Daoy (cell line): ENCODE measurements at regions not wholly inside any gene's neighbourhood (a gene's known extent, or its start where the extent isn't known, plus 50 kb on each side); places are given as distances from the start of the nearest gene placed in this dataset.
A peak's percentile ranks its signal among the peaks of the same experiment; 100 is the strongest.

Experiments
- DNase-seq: peaks from one replicate; pipeline ENCODE4 v3.0.0-alpha.2; 2015; ENCODE audit warnings: low read depth

DNA sequence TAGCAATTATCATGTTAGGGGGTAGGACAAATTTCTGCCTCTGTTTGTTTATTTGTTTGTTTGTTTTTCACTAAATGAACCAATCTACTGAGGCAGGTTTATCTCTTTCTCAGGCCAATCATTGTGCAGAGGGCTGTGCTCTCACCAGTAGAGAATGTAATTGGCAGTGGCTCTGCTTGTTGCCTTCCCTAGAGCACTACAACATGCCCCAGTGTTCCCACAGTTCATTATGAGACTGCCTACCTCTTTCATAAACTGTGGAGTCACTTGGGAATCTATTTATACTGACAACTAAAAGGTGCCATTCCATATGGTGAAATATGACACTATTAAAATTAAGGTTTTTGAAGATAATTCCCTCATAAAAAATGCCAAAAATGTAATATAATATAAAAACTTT, 196.3 kb upstream of the ALCAM start:
- no peak for DNase-seq

DNA sequence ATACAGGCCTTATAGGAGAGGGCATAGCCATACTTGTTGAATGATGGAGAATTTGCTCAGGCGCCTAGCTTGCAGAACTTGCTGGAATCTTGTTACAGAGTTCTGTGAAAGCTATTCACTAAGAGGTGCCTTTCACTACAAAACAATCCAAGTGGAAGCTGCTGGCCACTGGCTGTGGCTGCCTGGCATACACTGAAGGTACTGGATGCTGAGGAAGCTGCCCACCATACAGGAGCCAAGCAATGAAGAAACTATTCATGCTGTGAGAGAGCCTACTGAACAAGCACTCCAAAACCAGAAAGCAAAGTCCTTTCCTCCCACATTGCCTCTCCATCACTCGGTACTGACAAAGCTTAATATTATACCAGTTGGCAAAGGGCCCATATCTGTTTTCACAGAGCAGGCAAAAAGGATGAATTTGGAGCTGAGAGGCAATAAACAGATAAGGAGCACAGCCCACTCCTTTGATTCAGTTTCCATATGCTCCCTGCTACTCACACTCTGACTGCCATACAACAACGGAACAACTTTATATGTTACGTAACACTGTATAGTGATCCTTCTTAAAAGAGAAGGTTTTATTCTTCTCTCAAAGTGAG, 192.6 kb upstream of the ALCAM start:
- no peak for DNase-seq

DNA sequence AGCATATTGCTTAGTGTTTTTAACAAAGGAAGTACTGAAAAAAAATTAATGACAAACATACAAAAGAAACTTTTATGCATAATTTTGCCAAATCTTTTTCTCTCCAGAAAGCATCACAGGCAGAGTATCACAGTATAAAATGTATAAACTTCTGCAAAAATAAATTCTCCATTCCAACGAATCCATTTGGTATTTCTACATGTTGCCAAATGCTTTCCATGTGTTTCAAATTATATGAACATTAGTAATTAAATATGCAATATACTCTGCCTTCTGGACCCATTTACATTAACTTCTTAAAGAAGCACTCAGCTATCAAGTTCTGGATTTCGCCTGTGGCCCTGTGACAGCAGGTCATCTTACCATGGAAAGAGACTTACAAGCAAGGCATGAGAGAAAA, 189.1 kb upstream of the ALCAM start:
- DNase-seq, result no peak

DNA sequence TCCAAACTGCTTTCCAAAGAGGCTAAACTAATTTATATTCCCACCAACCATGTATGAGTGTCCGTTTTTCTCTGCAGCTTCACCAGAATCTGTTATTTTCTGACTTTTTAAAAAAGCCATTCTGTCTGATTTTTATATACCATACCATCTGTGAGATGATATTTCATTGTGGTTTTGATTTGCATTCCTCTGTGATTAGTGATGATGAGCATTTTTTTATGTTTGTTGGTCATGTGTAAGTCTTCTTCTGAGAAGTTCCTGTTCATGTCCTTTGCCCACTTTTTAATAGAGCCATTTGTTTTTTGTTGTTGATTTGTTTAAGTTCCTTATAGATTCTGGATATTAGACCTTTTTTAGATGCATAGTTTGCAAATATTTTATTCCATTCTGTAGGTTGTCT, 179.4 kb upstream of the ALCAM start:
- DNase-seq, result no peak

DNA sequence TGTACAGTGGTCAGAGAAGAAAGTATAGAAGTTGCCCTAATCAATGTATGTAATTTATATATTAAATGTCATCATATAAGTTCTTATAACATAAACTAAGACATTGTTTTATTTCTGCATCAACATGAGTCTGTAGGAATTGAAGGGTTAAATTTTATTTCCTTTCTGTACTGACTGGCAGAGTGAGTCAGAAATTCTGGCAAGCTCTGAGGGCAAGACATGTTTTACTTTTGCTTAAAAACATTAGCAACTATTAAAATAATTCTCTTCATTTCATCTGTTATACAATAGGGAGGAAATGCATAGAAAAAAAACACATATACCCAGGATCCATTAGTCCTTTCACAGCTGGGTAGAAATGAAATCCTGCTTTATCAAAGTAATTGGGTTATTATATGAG, 171.4 kb upstream of the ALCAM start:
- no peak for DNase-seq

DNA sequence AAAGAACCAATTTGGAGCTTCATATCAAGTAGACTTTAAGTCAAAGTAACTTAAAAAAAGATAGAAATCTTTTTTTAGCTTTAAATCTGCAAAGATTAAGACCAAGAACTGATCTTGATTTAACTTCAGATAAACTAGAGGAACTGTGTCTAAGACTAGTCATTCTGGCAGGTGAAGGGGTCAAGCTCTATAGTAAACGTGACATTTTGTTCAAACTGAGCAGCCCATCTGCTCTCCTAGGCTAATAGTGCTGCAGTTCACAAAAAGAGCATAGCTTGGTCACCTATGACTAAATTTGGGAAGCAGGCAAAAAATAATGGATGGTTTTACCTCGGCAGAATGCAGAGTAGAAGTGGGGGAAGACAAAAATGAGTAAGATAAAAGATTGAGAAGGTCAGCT, 168.8 kb upstream of the ALCAM start:
- DNase-seq, result no peak

DNA sequence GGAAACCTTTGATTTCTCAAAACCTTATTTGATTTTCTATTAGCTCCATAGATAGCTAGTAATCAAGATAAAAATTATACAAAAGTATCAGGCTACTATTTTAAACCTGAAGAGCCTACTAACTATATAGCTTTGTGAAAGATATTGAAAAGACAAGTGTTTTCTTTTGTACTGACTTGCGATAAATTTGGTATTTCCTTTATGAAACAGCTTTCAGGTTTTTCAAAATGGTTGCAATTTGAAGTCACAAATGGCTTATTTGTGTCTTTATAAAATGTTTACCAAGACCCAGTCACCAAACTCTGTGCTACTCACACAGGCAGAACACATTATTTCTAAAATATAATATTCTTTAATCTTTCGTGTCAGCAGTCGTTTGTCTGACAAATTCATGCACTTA, 167.5 kb upstream of the ALCAM start:
- DNase-seq, result no peak

DNA sequence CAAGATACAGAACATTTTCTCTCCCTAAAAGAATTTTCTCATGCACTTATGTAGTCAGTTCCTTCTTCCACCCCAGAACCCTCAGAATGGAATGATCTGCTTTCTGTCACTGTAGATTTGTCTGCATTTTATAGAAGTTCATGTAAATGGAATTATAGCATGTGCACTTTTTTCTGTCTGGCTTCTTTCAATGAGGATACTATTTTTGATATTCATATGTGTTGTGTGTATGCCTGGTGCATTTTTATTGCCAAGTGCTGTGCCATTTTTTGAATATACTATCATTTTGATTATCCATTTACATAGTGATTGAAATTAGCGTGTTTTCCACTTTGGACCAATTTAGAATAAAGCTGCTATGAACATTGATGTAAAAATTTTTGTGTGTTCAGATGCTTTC, 156.6 kb upstream of the ALCAM start:
- DNase-seq, result no peak

DNA sequence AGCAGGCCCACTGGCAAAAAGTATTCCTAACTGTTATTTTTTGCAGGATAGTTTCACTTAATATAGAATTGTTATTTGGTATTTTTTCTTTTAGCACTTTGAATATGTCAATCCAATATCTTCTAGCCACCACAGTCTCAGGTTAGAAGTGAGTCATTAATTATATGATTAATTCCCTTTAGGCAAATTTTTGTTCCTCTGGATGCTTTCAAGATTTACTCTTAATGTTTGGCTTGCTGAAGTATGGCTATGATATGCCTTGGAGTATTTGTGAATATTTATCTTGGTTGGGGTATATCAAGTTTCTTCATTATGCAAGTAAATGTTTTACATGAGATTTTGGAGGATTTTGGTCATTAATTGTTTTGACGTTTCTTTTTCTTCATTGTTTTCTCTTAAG, 152.1 kb upstream of the ALCAM start:
- no peak for DNase-seq

DNA sequence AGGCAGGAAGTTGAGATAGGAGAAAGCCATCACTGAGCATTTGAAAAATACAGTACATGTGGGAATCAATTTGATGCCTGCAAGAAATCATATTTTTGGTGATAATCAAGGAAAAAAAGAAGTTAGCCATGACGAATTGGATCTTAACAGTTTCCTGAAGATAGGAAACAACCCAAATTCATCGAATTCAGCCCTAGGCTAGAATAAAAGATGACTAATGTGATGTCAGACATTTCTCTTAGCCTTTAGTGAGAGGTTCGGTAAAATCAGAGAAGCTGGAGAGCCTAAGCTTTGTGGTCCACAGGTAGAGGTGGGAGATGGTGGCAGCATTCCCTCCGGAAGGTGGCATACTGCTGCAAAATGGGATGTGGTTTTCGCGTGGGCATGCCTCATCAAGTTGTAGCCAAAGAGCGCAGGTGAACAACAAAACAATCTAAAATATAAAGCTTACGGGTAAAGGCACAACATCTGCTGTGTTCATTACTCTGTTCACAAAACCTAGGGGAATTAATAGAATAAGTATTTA, 144.1 kb upstream of the ALCAM start:
- DNase-seq, result no peak

DNA sequence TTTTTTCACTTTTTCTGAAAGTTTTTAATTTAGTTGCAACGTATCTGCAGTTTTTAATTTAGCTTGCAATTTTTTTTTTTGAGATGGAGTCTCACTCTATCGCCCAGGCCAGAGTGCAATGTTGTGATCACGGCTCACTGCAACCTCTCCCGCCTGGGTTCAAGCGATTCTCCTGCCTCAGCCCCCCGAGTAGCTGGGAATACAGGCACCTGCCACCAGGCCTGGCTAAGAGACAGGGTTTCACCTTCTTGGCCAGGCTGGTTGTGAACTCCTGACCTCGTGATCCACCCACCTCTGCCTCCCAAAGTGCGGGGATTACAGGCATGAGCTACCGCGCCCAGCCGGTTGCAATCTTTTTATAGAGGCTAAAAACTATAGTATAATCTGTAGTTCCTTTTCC, 142.9 kb upstream of the ALCAM start:
- no peak for DNase-seq

DNA sequence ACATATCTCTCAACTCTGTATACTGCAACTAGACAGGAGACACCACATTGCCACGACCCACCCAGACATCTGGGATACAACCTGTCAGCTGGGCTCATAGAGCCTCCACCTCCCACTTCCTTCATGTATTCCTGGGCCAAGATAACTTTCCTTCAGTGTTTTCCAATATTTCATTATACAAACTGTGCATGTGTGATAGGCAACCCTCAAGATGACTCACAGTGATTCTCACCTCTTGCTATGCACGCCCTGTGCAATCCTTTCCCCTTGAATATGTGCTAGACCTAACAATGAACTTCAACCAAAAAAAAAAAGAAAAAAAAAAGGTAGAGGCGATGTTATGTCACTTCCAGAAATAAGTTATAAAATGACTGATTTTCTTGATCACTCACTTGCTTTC, 138.0 kb upstream of the ALCAM start:
- no peak for DNase-seq

DNA sequence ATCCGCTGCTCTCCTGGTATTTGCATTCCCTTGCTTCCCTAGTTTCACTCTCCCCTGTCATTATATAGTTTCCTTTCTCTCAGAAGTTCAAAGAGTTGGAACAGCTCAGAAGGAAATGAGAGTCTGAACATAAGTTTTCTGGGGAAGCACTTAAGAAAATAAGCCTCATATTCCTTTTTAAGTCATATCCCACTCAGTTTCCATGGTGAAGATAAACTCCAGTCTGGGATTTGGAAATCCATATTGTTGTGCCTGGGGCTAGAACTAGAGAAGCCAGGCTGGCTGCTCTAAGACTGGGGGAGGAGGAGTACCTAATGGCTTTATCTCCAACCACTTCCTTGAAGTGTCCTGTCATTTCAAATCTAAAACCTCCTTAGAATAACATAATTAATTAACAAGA, 134.2 kb upstream of the ALCAM start:
- DNase-seq, result peak; percentile 7

DNA sequence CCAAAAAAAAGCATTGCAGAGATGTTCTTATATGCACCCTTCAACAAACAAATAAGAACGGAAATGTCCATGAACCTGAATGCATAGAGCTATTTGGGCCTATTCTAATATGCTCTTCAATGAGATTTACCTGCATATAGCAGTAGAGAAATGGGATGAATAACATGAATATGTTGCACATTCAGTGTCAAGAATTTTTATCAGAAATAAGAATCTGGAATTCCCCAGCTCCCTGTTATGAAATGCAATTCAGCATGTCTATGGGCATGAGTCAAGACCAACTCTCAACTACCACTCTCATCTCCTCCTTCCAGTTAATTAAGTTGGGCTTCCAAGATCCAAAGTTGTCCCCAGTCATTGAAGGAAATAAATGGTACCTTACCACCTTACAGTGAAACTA, 133.7 kb upstream of the ALCAM start:
- no peak for DNase-seq

DNA sequence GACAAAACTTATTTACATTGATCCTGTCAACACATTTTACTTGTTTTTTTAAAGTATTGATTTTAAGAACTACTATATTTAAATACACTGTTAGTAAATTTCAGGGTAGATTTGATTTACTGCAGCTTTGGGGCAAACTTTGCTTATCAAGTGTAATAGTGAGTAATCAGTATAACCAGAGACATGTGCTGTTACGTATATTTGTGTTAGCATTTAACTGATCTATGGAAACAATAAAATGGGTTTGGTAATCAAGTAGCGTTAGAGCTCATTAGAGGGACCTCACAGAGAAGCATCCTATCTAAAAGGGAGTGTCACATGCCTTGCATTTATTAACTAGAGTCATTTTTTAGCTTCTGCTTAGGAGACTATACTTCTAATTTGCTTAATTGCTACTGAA, 131.5 kb upstream of the ALCAM start:
- no peak for DNase-seq

DNA sequence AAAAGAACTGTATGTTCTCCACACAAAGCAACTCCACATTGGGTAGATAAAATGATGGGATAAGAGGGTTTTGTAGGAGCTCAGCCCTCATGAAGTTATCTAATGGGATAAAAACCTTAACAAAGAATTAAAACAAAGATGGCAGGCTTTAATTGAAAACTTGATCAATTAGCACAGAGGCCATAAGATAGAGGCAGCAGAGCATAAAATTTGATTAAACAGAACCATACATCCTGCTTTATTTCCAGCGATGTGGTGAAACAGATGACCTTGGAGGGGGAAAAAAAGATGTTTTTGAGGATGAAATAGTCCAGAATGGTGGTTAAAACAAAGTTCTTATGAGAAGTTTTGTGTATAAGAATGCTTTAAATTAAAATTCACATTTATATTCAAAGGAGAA, 130.9 kb upstream of the ALCAM start:
- no peak for DNase-seq

DNA sequence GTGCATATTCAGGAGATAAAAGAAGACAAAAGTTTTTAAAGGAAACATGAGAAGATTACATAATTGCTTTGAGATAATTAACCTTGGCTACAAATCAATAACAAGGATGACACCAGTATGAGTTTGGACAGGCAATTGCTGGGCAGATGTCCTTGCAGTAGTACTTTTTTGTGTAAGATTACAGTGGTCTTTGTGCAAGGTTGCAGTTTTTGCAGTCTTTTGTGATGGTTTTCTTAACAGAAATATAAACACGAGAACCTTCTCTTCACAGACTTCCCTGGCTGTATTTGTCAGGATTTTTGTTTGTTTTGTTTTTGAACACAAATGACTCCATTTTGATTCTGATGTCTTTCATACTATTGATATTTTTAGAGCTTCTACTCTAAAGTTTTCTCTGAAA, 128.3 kb upstream of the ALCAM start:
- no peak for DNase-seq

DNA sequence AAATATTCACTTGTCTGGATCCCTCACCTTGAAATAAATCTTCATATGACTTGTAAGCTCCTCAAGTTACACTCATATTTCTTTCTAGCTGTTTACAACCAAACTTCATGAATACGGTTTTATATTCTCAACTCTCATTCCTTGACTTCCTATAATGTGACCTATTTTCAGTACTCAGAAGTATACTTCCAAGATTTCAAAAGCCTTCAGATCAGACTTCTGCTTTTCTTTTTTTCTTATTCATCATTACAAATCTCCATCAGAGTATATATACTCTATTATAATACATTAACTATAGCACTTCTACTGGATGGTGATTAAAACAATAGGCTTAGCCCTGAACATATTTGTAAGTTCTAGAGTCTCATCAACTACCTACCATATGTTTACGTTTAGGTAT, 123.6 kb upstream of the ALCAM start:
- no peak for DNase-seq

DNA sequence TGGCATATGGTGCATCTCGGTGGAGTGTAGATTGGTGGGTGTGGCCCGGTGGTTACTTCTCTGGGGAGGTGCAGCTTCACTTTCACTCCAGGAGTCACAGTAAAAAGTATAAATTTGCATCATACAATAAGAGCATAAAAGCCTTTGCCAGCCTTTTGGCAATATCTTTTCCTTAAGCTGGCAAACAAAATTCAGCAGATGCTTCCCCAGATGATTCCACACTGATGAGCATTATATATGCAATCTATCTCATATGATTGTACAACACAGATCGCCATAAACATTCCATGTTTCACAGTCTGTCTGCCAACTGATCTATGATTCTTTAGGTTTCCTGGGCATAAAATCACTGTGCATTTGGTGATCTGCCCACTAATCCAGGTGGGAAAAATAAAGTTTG, 120.2 kb upstream of the ALCAM start:
- DNase-seq, result no peak

DNA sequence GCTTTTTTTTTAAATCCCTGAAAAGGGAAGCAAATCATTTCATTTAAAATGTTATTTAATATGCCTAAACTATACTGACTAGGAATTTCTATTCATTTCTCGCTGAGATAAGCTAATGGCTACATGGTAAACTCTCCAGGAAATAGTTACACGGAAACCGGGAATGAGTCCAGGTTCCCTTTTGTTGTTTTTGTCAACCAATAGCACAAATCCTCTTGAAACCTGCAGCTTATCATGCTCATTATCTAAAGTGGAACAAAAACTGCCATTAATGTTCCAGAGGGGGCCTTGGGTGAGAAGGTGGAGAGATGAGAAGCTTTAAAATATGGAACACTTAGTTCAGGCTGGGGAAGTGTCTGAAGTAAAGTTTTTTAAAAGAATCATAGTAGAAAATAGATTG, 113.5 kb upstream of the ALCAM start:
- no peak for DNase-seq

DNA sequence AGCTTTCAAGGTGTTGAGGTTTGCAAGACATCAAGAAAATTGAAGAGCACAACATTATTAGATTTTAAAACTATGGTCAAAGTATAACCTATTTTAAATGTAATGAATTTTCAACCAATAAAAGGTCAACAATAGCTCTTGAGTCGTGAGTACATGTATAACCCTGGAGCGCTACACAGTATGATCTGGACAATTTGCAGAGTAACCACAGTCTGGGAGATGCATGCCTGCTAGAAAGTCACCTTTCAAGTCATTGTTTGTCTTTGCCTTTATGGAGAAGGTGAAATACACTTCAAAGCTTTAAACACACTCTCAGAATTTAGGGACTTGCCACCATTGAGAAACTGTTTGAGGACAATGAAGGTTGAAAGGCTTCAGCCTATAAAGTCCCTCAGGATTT, 112.6 kb upstream of the ALCAM start:
- no peak for DNase-seq

DNA sequence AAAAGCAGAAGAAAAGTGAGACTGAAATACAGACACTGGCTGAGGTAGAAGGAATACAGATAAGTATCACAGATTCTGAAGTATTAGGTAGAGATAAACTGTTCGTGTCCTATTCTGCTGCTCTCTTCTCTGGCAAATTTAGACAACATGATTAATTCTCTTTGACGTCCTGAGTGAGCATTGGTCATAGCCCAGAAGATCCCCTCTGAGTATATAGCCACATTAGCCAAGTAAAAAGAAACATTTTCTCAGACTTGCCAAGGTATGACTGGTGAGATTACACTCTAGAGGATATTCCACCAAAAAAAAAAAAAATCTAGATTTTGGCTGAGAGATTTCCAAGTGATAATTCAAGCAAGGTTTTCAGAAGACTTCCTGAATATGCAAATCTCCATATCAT, 111.4 kb upstream of the ALCAM start:
- DNase-seq, result no peak

DNA sequence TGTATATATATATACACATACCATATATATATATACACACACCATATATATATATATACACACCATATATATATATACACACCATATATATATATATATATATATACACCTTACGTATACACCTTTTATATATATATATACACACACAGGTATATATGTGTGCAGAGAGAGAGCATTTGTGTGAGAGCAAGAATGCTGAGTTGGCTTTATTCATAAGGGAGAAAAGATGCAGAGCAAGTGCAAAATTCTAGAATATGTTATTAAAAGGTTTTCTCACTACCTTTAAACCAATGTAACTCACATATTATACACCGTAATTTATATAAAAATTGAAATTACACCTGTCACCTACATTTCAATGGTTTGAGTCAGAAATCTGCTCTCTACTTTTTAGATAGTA, 107.2 kb upstream of the ALCAM start:
- DNase-seq, result no peak

DNA sequence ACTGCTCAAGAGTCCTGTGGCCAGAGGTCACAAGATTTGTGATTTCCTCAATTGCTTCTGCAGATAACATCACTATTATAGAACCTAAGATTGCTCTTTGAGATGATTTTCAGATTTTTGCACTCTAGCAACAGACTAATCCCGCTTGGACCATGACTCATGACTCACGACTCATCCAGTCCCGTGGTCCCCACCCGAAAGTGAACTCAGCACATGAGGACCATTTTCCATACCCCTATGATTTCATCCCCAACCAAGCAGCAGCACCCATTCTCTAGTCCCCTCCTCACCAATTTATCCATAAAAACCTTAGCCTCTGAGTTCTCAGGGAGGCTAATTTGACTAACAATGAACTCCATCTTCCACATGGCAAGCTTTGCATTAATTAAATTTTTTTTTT, 106.3 kb upstream of the ALCAM start:
- no peak for DNase-seq

DNA sequence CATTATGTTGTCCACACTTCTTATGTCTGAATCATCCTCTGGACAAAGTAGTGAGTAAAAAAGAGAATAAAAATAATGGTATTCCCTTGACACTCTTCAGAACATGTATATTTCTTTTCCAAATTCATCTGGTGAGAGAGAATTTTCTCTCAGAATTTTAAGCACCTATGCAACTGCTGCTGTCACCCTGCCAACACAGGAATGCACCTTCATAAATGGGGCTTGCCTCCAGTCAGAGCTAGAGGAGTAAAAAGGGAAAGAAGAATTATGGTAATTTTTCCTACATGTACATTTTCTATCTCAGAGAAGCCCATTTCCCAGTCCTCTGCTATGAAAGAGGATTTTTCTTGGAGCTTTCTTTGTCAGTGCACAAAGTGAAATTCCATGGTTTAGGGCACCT, 92.2 kb upstream of the ALCAM start:
- DNase-seq, result no peak
